OCI-LY1 (cell line): ENCODE measurements at regions not wholly inside any gene's neighbourhood (a gene's known extent, or its start where the extent isn't known, plus 50 kb on each side); places are given as distances from the start of the nearest gene placed in this dataset.

Experiments
- H2AFZ ChIP-seq: fragments of 200-600 bp; sonication (generic), shearing (Covaris generic); 2 replicates; pipeline ENCODE4 v1.6.0; 2014; ENCODE audit warnings: antibody characterized with exemption, mild to moderate bottlenecking, low read length
- H3F3A ChIP-seq: fragments of 200-600 bp; sonication (generic), shearing (Covaris generic); 2 replicates; pipeline ENCODE4 v1.6.0; 2014; ENCODE audit warnings: mild to moderate bottlenecking, antibody characterized with exemption, low read length, moderate library complexity; ENCODE audit not compliant: insufficient read depth
- H3K27ac ChIP-seq: fragments of 200-600 bp; sonication (generic); 2 replicates; pipeline ENCODE4 v1.5.1; 2014; ENCODE audit warnings: low read length, mixed run types, mild to moderate bottlenecking, low read depth; ENCODE audit not compliant: poor library complexity, severe bottlenecking
- H3K27me3 ChIP-seq: fragments of 200-600 bp; sonication (generic); 2 replicates; pipeline ENCODE4 v1.6.0; 2014; ENCODE audit warnings: antibody characterized with exemption, mild to moderate bottlenecking, low read length, moderate library complexity; ENCODE audit not compliant: insufficient read depth
- H3K36me3 ChIP-seq: fragments of 200-600 bp; sonication (generic); 2 replicates; pipeline ENCODE4 v1.6.1; 2014; ENCODE audit warnings: mild to moderate bottlenecking, antibody characterized with exemption, low read length, moderate library complexity, mixed read lengths; ENCODE audit not compliant: insufficient read depth
- H3K4me1 ChIP-seq: fragments of 200-600 bp; sonication (generic); 2 replicates; pipeline ENCODE4 v1.5.1; 2014; ENCODE audit warnings: mild to moderate bottlenecking, low read length, moderate library complexity; ENCODE audit not compliant: insufficient read depth, severe bottlenecking
- H3K4me2 ChIP-seq: fragments of 200-600 bp; sonication (generic), shearing (Covaris generic); 2 replicates; pipeline ENCODE4 v1.6.1; 2014; ENCODE audit warnings: low read length
- H3K4me3 ChIP-seq: fragments of 200-600 bp; sonication (generic); 2 replicates; pipeline ENCODE4 v1.5.1; 2014; ENCODE audit warnings: low read length, low read depth, mild to moderate bottlenecking, mixed read lengths; ENCODE audit not compliant: poor library complexity, severe bottlenecking
- H3K79me2 ChIP-seq: fragments of 200-600 bp; shearing (Covaris generic); 2 replicates; pipeline ENCODE4 v1.6.1; 2016; ENCODE audit warnings: mixed run types, low read length, mixed read lengths; ENCODE audit not compliant: insufficient read depth
- H3K9ac ChIP-seq: fragments of 200-600 bp; sonication (generic), shearing (Covaris generic); 2 replicates; pipeline ENCODE4 v1.6.1; 2014; ENCODE audit warnings: mild to moderate bottlenecking, low read length, mixed read lengths
- H3K9me2 ChIP-seq: fragments of 200-600 bp; sonication (generic), shearing (Covaris generic); 2 replicates; pipeline ENCODE4 v1.6.1; 2014; ENCODE audit warnings: low read depth, mild to moderate bottlenecking, low read length, mixed read lengths
- H3K9me3 ChIP-seq: fragments of 200-600 bp; shearing (Covaris generic); 2 replicates; pipeline ENCODE4 v1.6.1; 2014; ENCODE audit warnings: low read length, mixed read lengths
- H4K20me1 ChIP-seq: fragments of 200-600 bp; sonication (generic), shearing (Covaris generic); 2 replicates; pipeline ENCODE4 v1.6.0; 2016; ENCODE audit warnings: mild to moderate bottlenecking, low read length; ENCODE audit not compliant: insufficient read depth
- CTCF ChIP-seq: fragments of 200-600 bp; sonication (generic), shearing (Covaris generic); IDR thresholded peaks from 2 replicates; pipeline ENCODE4 v1.5.1; 2017; ENCODE audit warnings: mild to moderate bottlenecking, antibody characterized with exemption, low read length, moderate library complexity, mixed read lengths
- EZH2 ChIP-seq: fragments of 200-600 bp; sonication (generic), shearing (Covaris generic); IDR thresholded peaks from 2 replicates; pipeline ENCODE4 v1.8.0; 2017; ENCODE audit warnings: borderline replicate concordance, mixed run types, mild to moderate bottlenecking, antibody characterized with exemption, low read length, moderate library complexity, mixed read lengths

- TF ChIP-seq CTCF, result no peak
- no peak for TF ChIP-seq EZH2
- H2AFZ ChIP-seq, result no peak overlapping the region
These were observed 196.8 kb downstream of the GLI2 start for GRCh38 chr2:120932472-120932871.

GRCh38 chr2:120932881-120933280 is 197.2 kb downstream of the GLI2 start:
- H3K27ac ChIP-seq, result no peak overlapping the region
- H3K9ac ChIP-seq, result no peak overlapping the region

More at GRCh38 chr2:120932472-120932871, 196.8 kb downstream of the GLI2 start:
- no peaks in the 10 kb centered on the region for H3K4me1 ChIP-seq
- H3F3A ChIP-seq, result no peaks in the 10 kb centered on the region
- H4K20me1 ChIP-seq, result no peaks in the 10 kb centered on the region
- H3K36me3 ChIP-seq, result no peaks in the 10 kb centered on the region
- no peak overlapping the region for H3K9ac ChIP-seq
- no peak overlapping the region for H3K27ac ChIP-seq
- no peaks in the 10 kb centered on the region for H3K9me2 ChIP-seq
- no peaks in the 10 kb centered on the region for H3K79me2 ChIP-seq
- H3K4me3 ChIP-seq, result no peak overlapping the region
- H3K4me2 ChIP-seq, result no peak overlapping the region
- no peaks in the 10 kb centered on the region for H3K9me3 ChIP-seq
- no peaks in the 10 kb centered on the region; the same call in 1 of the 2 replicates for H3K27me3 ChIP-seq

GRCh38 chr2:120933693-120934573 is 198.3 kb downstream of the GLI2 start:
- no peak overlapping the region for H2AFZ ChIP-seq
- no peak overlapping the region for H3K27ac ChIP-seq
- TF ChIP-seq EZH2 (no peak), CTCF (no peak)
- no peak overlapping the region for H3K9ac ChIP-seq
- no peaks in the 10 kb centered on the region for H3K9me2 ChIP-seq
- no peaks in the 10 kb centered on the region for H3K36me3 ChIP-seq
- H3K9me3 ChIP-seq, result no peaks in the 10 kb centered on the region
- no peak overlapping the region for H3K4me3 ChIP-seq
- no peaks in the 10 kb centered on the region for H4K20me1 ChIP-seq
- no peaks in the 10 kb centered on the region for H3F3A ChIP-seq
- H3K4me1 ChIP-seq, result no peaks in the 10 kb centered on the region
- no peak overlapping the region for H3K4me2 ChIP-seq
- H3K79me2 ChIP-seq, result no peaks in the 10 kb centered on the region
- no peaks in the 10 kb centered on the region; the same call in 1 of the 2 replicates for H3K27me3 ChIP-seq

More at GRCh38 chr2:120932881-120933280, 197.2 kb downstream of the GLI2 start:
- Histone ChIP-seq H3K4me1 (no peaks in the 10 kb centered on the region), H4K20me1 (no peaks in the 10 kb centered on the region), H3K9me3 (no peaks in the 10 kb centered on the region), H3K27me3 (no peaks in the 10 kb centered on the region; the same call in 1 of the 2 replicates), H3K9me2 (no peaks in the 10 kb centered on the region), H3K4me2 (no peak overlapping the region), H2AFZ (no peak overlapping the region), H3F3A (no peaks in the 10 kb centered on the region), H3K79me2 (no peaks in the 10 kb centered on the region), H3K36me3 (no peaks in the 10 kb centered on the region), H3K4me3 (no peak overlapping the region)
- TF ChIP-seq CTCF, result no peak
- no peak for TF ChIP-seq EZH2
